Activated naive CD8-positive, alpha-beta T cell treated with anti-CD3 and anti-CD28 coated beads, Interleukin-2, amount 10 ng/mL, durations not matched to agents 7 days and 5 days (primary cell): ENCODE measurements at regions not wholly inside any gene's neighbourhood (a gene's known extent, or its start where the extent isn't known, plus 50 kb on each side); places are given as distances from the start of the nearest gene placed in this dataset.
"Not testable (repeated sequence)": the region's sequence is repeated elsewhere in the genome, so short reads cannot be mapped to it uniquely, and the experiment has no call there.

Experiments used
- ATAC-seq: fragments of 150-1000 bp; cut with Tn5 transposase; one replicate; pipeline ENCODE4 v1.10.0; 2021; ENCODE audit warnings: low read depth, moderate library complexity
- POLR2A ChIA-PET: fragments of 350-600 bp; sonication (Branson Sonifier 250); formaldehyde crosslinking; loops from one replicate; lab custom pipeline; 2021; ENCODE audit warnings: antibody characterized with exemption; lab: Charles Lee
- DNase-seq: peaks from one replicate; pipeline ENCODE4 v3.0.0; 2021
- H3K27ac Mint-ChIP-seq: one replicate; pipeline ENCODE4 v1.8.0; 2022; ENCODE audit warnings: mild to moderate bottlenecking, mixed read lengths
- H3K27me3 Mint-ChIP-seq: one replicate; pipeline ENCODE4 v1.8.0; 2022; ENCODE audit warnings: mild to moderate bottlenecking, moderate library complexity, mixed read lengths
- H3K36me3 Mint-ChIP-seq: one replicate; pipeline ENCODE4 v1.8.0; 2021; ENCODE audit warnings: mild to moderate bottlenecking, mixed read lengths
- H3K4me1 Mint-ChIP-seq: one replicate; pipeline ENCODE4 v1.8.0; 2021; ENCODE audit warnings: mixed read lengths
- H3K4me3 Mint-ChIP-seq: one replicate; pipeline ENCODE4 v1.8.0; 2022; ENCODE audit warnings: mild to moderate bottlenecking, moderate library complexity, mixed read lengths
- H3K9me3 Mint-ChIP-seq: one replicate; pipeline ENCODE4 v1.8.0; 2021; ENCODE audit warnings: mixed read lengths

GRCh38 chr3:177852001-177852807 is 654.9 kb upstream of the TBL1XR1 start:
- no peak overlapping the region for H3K27ac Mint-ChIP-seq
- no peaks in the 10 kb centered on the region for H3K27me3 Mint-ChIP-seq
- no peak overlapping the region for H3K4me3 Mint-ChIP-seq
- no peaks in the 10 kb centered on the region for H3K9me3 Mint-ChIP-seq
- ATAC-seq (no peak), DNase-seq (no peak)
- POLR2A ChIA-PET, result no interaction called here
- H3K36me3 Mint-ChIP-seq, result no peaks in the 10 kb centered on the region
- no peaks in the 10 kb centered on the region for H3K4me1 Mint-ChIP-seq

- Mint-ChIP-seq H3K4me3 (no peak overlapping the region), H3K27me3 (no peaks in the 10 kb centered on the region), H3K4me1 (no peaks in the 10 kb centered on the region), H3K9me3 (peaks cover 7% of the 10 kb centered on the region), H3K27ac (no peak overlapping the region), H3K36me3 (no peaks in the 10 kb centered on the region)
- no peak for DNase-seq
- POLR2A ChIA-PET, result no interaction called here
- no peak for ATAC-seq
Measured at GRCh38 chr3:177855021-177855420, 657.7 kb upstream of the TBL1XR1 start.

DNA sequence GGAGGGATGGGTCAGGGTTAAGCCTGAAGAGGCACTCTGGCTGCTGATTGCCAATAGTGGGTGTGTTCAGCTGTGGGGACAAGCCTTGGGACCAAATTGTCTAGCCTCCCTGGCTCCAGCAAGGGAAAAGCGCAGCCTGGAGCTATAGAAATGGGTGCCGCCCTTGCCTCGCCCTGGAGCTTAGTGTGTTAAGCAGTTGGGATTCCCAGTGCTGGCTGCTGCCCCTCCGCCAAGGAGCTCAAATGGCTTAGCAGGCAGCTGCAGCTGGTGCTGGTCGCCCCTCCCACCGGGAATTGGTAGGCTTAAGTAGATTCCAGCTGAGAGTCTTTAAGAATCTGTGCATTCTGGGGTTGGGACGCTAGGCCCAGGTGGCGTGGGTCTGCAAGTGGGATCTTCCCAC is 662.9 kb upstream of the TBL1XR1 start:
- DNase-seq (no peak), ATAC-seq (no peak)
- POLR2A ChIA-PET, result no interaction called here
- Mint-ChIP-seq H3K36me3 (peaks cover 2% of the 10 kb centered on the region), H3K9me3 (peaks cover 14% of the 10 kb centered on the region), H3K27ac (no peak overlapping the region), H3K4me1 (no peaks in the 10 kb centered on the region), H3K4me3 (no peak overlapping the region), H3K27me3 (no peaks in the 10 kb centered on the region)

GRCh38 chr3:177862962-177863491 is 665.7 kb upstream of the TBL1XR1 start:
- Mint-ChIP-seq H3K4me3 (no peak overlapping the region), H3K9me3 (peaks cover 22% of the 10 kb centered on the region), H3K27me3 (no peaks in the 10 kb centered on the region), H3K27ac (no peak overlapping the region), H3K36me3 (peaks cover 2% of the 10 kb centered on the region), H3K4me1 (no peaks in the 10 kb centered on the region)
- POLR2A ChIA-PET, result no interaction called here
- ATAC-seq (no peak), DNase-seq (no peak)

GRCh38 chr3:177871267-177871666 is 665.0 kb upstream of the KCNMB2 start:
- H3K27ac Mint-ChIP-seq, DNase-seq, H3K27me3 Mint-ChIP-seq, H3K4me1 Mint-ChIP-seq, H3K4me3 Mint-ChIP-seq, ATAC-seq, H3K36me3 Mint-ChIP-seq, POLR2A ChIA-PET: not testable (repeated sequence)
- H3K9me3 Mint-ChIP-seq, result peaks cover 19% of the 10 kb centered on the region

DNA sequence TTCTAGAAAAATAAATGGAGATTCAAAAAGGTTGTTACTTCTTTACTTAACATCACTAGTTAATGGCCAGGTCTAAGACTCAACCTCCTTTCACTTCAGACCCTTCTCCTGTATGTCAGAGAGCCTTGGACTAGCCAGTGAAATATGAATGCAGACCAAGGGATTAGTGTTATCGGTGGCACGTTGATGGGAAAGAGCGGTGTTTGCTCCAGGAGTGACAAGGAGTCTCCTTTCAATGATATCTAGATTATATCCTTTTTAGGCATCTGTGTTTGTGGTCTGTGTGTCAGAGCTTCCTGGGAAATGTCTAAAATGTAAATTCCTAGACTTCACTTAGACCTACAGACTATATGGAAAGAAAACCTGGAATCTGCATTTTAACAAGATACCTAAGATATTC is 658.0 kb upstream of the KCNMB2 start:
- no peak for ATAC-seq
- Mint-ChIP-seq H3K9me3 (peaks cover 2% of the 10 kb centered on the region), H3K4me3 (no peak overlapping the region), H3K27me3 (no peaks in the 10 kb centered on the region), H3K27ac (no peak overlapping the region), H3K4me1 (peaks cover 4% of the 10 kb centered on the region), H3K36me3 (no peaks in the 10 kb centered on the region)
- no peak for DNase-seq
- POLR2A ChIA-PET, result no interaction called here

DNA sequence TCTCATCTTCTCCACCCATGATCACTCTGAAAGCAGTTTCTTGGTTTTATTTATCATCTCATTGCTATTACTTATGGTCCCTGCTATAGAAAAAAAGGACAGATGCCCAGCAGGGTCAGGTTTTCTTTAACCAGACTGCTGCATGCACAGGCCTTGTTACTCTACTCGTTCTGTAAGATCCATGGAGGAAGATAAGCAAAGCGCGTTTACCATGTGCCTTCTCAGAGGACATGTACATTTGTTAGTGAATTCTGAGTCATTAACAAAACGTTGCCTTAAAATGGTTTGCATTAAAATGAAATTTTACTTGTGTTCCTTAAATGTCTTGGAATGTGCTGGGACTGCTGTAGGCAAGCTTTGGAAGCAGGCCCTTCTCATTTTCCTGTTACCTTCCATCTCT is 657.3 kb upstream of the KCNMB2 start:
- H3K36me3 Mint-ChIP-seq, result no peaks in the 10 kb centered on the region
- H3K27ac Mint-ChIP-seq, result no peak overlapping the region
- ATAC-seq (no peak), DNase-seq (no peak)
- H3K4me1 Mint-ChIP-seq, result peaks cover 5% of the 10 kb centered on the region
- no peak overlapping the region for H3K4me3 Mint-ChIP-seq
- peaks cover 2% of the 10 kb centered on the region for H3K9me3 Mint-ChIP-seq
- no peaks in the 10 kb centered on the region for H3K27me3 Mint-ChIP-seq
- POLR2A ChIA-PET, result no interaction called here

GRCh38 chr3:177881351-177881750 is 654.9 kb upstream of the KCNMB2 start:
- no peaks in the 10 kb centered on the region for H3K27me3 Mint-ChIP-seq
- no peaks in the 10 kb centered on the region for H3K36me3 Mint-ChIP-seq
- no peak overlapping the region for H3K27ac Mint-ChIP-seq
- peaks cover 1% of the 10 kb centered on the region for H3K4me1 Mint-ChIP-seq
- POLR2A ChIA-PET, result no interaction called here
- no peak overlapping the region for H3K4me3 Mint-ChIP-seq
- ATAC-seq, result no peak
- peaks cover 2% of the 10 kb centered on the region for H3K9me3 Mint-ChIP-seq
- no peak for DNase-seq

- Mint-ChIP-seq H3K27me3 (no peaks in the 10 kb centered on the region), H3K4me3 (no peak overlapping the region), H3K4me1 (peaks cover 1% of the 10 kb centered on the region), H3K36me3 (no peaks in the 10 kb centered on the region), H3K27ac (no peak overlapping the region), H3K9me3 (peaks cover 2% of the 10 kb centered on the region)
- ATAC-seq, result no peak
- POLR2A ChIA-PET, result no interaction called here
- no peak for DNase-seq
Measured at GRCh38 chr3:177882124-177882648, 654.0 kb upstream of the KCNMB2 start.

DNA sequence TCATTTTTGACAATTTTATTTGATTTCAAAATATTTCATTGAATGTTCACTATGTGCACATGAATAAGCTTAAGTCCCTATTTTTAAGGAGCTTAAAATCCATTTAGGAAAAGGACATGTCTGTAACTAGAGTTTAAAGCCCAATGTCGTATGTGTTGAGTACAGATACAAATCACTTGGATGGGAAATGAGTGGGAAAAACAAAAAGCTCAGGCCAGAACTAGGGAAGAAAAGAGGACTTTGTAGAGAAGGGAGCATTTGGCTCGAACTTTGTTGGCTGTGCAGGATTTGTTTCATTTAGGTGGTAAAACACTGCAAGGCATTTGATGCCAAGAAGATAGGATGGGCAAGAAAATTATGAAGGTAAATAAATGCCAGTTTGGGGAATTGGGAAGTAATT is 653.1 kb upstream of the KCNMB2 start:
- Mint-ChIP-seq H3K4me1 (peaks cover 1% of the 10 kb centered on the region), H3K4me3 (no peak overlapping the region), H3K36me3 (no peaks in the 10 kb centered on the region), H3K27ac (no peak overlapping the region), H3K9me3 (peaks cover 2% of the 10 kb centered on the region), H3K27me3 (no peaks in the 10 kb centered on the region)
- ATAC-seq (no peak), DNase-seq (no peak)
- POLR2A ChIA-PET, result no interaction called here

- DNase-seq, result no peak
- Mint-ChIP-seq H3K36me3 (no peaks in the 10 kb centered on the region), H3K9me3 (peaks cover 2% of the 10 kb centered on the region), H3K4me1 (peaks cover 1% of the 10 kb centered on the region), H3K27ac (no peak overlapping the region), H3K4me3 (no peak overlapping the region), H3K27me3 (no peaks in the 10 kb centered on the region)
- no peak for ATAC-seq
- POLR2A ChIA-PET, result no interaction called here
Measured at GRCh38 chr3:177883957-177884356, 652.3 kb upstream of the KCNMB2 start.

DNA sequence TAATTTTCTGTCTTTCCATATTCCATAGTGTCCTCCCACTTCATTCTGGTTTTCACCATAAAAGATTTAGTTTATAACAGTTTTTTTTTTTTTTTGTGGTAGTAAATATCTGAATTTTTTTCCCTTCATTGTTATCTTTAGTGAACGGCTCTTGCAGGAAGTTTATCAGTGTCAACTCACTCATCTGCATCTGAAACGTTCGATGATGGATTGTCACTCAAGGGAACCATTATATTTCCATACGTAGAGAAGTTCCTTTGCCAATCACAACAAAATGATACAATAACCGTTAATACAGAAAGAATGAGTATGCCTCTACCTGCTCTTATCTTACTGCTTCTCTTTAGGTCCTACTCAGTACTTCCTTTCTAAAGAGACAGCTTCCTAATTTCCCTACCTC is 651.2 kb upstream of the KCNMB2 start:
- peaks cover 1% of the 10 kb centered on the region for H3K4me1 Mint-ChIP-seq
- H3K36me3 Mint-ChIP-seq, result no peaks in the 10 kb centered on the region
- no peak overlapping the region for H3K4me3 Mint-ChIP-seq
- H3K27me3 Mint-ChIP-seq, result no peaks in the 10 kb centered on the region
- POLR2A ChIA-PET, result no interaction called here
- H3K27ac Mint-ChIP-seq, result no peak overlapping the region
- ATAC-seq (no peak), DNase-seq (no peak)
- peaks cover 2% of the 10 kb centered on the region for H3K9me3 Mint-ChIP-seq

DNA sequence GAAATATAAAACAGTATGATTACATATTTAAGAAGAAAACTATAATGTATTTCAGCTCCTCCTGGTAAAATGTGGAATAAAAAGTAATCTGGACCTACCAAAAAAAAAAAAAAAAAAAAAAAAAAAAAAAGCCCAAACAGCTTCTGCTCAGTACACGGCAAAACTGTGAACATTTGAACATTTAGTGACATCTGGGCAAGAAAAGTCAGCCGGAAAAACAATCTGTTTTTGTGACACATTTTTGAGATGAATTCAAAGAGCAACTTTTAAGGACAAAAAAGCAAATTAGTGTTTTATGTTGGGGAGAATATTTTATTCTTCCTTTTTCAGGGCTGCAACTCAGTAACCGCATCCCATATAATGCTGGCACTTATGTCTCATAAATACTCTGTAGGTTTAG is 649.7 kb upstream of the KCNMB2 start:
- H3K4me1 Mint-ChIP-seq, result peaks cover 1% of the 10 kb centered on the region
- no peak overlapping the region for H3K27ac Mint-ChIP-seq
- no peak overlapping the region for H3K4me3 Mint-ChIP-seq
- peaks cover 2% of the 10 kb centered on the region for H3K9me3 Mint-ChIP-seq
- no peaks in the 10 kb centered on the region for H3K36me3 Mint-ChIP-seq
- POLR2A ChIA-PET, result no interaction called here
- no peaks in the 10 kb centered on the region for H3K27me3 Mint-ChIP-seq
- DNase-seq (no peak), ATAC-seq (no peak)

DNA sequence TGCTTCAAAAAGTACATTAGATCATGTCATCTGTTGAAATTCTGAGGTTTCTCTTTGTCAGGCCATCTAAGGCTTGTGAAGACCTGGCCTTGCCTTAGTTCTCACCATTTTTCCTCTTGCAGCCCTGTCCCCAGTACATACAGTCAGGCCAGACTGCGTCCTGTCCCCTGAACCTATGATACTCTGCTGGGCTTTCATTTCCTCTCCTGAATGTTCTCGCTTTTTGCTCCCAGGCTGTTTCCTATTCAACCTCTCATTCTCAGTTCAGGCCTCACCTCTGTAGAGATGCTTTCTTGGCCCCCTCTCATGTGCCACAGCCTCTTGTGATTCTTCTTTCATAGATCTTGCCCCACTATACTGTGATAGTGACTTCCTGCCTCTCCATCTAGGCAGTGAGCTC is 648.8 kb upstream of the KCNMB2 start:
- peaks cover 1% of the 10 kb centered on the region for H3K4me1 Mint-ChIP-seq
- DNase-seq (no peak), ATAC-seq (no peak)
- POLR2A ChIA-PET, result no interaction called here
- no peaks in the 10 kb centered on the region for H3K9me3 Mint-ChIP-seq
- H3K27ac Mint-ChIP-seq, result no peak overlapping the region
- no peaks in the 10 kb centered on the region for H3K27me3 Mint-ChIP-seq
- no peak overlapping the region for H3K4me3 Mint-ChIP-seq
- H3K36me3 Mint-ChIP-seq, result no peaks in the 10 kb centered on the region
